HG02943 (cell line): ENCODE measurements at regions not wholly inside any gene's neighbourhood (a gene's known extent, or its start where the extent isn't known, plus 50 kb on each side); places are given as distances from the start of the nearest gene placed in this dataset.

Experiments used
- ATAC-seq: cut with Tn5 transposase; IDR thresholded peaks from one replicate; pipeline ENCODE4 v1.9.1; 2021; ENCODE audit warnings: mild to moderate bottlenecking, low read depth, moderate library complexity; ENCODE audit not compliant: unreplicated experiment

DNA sequence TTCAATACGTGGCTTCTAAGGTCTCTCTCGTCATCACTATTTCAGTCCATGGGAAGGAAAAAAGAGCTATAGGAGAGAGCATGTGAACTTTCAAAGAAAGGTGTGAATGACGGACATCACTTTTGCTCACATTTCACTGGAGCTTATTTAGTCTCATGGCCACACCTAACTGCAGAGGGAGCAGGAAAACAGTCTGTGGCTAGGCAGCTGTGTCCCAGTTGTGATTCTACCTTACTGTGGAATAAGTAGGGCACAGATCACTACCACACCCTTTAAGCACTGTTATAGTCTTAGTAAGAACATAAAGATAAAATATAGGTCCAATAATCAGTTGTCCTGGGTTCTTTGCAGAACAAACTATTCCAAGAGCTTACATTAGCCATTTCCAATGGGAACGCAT lies 192.9 kb downstream of the NRIP1 start:
- ATAC-seq: no peak

DNA sequence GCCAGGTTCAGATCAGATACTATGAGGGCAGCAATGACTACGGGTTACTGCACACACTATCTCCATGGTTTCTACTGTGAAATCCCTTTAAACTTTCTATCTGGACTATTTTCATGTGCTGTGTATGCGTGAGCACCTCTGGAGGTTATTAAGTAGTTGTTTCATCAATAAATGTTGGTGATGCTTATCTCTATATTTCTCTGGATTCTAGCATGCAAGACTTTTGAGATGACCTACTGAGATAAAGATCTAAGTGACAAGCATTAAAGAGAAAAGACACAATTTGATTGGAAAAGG lies 194.0 kb downstream of the NRIP1 start:
- peak; percentile 12 for ATAC-seq

DNA sequence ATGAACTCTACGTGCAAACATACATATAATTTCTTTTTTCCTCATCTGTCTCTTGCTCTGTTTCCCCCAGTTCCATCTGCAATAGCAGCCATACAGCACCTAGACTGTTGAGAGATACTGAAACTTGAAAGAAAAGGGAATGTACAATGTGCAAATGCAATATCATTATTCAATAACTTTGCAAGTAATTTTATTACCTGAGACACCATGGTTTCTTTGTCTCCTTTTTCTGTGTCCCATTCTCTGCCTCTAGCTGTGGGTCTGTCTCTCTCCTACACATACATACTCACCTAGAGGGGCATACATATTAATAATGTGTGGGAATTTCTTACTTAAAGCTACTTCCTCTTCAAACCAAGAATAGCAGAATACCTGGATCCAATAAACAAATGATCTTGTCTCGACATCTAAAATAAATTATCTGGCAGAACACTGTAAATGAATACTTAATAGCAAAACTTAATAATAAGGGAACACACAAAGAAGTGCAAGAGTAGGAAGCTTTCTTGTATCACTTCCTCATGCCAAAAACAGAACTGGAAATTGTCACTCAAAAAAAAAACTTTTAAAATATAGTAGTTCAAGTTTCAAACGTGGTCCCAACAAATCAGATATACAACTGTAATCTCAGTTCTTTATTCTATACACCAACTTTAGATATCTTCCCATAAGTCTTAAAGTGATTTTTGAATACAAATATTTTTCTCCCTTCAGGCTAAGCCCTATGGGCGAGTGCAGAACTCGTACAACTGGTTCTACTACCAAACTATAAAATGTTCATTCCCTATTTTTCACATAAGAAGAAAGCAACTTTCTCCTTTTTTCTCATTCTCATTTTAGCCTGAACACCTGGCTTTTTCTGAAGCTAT lies 194.6 kb downstream of the NRIP1 start:
- ATAC-seq: peak; percentile 51

DNA sequence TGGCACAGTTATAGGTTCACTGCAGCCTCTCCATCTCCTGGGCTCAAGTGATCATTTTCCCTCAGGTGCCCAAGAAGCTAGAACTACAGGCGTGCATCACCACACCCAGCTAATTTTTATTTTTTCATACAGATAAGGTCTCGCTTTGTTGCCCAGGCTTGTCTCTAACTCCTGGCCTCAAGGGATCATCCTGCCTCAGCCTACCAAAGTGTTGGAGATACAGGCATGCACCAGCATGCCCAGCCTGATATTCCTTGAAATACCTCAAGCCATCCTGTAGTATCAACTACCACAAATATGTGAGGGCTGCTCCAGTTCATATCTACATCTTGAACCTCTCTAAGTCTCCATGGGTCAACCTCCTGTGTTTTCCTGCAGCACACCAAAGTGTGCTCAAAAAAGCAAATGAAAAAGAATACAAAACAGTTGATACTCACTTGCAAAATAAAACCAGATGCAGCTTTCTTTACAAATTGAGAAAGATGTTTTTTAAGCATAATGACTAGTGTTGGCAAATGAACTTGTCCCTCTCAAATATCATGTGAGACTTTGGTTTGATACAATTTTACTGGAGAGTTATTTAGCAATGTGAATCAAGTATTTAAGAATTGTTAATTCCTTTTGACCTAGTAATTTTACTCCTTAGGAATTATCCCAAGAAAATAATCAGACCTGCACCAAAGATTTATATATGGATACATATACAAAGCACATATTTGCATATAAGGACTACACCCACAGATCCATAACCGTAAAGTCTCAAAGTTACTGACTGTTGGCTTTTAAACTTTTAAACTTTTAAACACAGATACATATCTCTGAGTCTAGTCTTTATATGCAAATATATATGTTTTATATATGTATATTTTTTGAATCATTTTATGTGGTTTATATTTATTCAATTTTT lies 197.7 kb downstream of the NRIP1 start:
- ATAC-seq: no peak

DNA sequence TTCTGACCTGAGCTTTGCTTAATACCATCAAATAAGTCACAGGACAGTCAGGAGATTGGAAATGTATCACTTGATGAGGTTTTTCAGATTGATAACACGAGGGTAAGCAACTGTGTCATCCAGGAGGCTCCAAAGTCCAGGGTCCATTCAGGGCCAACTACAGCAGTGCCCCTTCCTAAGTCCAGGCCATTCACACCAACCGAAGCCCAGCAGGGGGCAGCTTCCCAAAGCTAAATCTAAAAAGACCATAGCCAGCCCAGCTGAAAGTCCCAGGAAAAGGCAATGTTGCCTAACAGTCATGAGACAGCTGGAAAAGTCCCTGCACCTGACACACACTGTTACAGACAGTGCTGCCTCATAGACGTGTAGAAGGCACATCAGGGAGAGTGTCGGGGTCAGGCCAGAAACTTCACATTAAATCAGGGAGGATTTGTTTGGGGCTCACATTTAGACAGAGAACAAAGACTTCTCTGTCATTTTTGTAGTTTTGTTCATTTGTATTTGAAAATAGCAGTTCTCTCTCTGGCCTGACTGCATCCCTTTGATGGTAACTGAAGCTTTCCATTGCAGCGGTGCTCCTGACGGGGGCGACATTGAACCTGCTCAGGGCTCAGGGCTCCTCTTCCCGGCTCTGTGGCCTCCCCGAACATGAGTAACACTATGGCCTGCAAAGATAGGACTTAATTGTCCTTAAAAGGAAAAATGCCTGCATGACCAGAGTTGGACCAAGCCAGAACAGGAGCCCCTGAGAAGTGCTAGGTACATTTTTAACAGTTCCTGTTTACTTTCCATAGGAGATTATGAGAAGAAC lies 200.4 kb downstream of the NRIP1 start:
- ATAC-seq: no peak

DNA sequence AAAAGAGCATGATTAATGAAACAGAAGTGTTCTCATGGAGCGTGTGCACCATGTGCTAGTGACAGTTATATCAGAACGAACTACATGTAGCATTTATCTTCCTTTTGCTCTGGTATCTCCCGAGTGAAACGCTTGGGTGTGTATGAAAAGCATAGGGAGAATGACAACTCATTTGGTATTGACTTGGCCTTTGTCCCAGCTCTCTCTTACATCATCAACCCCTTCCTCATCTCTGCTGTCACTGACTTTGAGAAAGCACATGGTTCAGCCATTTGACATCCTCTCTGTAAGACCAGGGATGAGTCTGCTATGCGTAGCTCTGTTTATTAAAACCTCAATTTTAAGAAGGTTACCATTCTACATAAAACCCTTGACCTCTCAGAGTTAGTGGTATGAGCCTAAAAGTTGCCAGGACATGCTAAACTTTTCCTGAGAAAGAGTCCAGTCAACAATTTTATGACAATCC lies 201.0 kb downstream of the NRIP1 start:
- no peak for ATAC-seq

DNA sequence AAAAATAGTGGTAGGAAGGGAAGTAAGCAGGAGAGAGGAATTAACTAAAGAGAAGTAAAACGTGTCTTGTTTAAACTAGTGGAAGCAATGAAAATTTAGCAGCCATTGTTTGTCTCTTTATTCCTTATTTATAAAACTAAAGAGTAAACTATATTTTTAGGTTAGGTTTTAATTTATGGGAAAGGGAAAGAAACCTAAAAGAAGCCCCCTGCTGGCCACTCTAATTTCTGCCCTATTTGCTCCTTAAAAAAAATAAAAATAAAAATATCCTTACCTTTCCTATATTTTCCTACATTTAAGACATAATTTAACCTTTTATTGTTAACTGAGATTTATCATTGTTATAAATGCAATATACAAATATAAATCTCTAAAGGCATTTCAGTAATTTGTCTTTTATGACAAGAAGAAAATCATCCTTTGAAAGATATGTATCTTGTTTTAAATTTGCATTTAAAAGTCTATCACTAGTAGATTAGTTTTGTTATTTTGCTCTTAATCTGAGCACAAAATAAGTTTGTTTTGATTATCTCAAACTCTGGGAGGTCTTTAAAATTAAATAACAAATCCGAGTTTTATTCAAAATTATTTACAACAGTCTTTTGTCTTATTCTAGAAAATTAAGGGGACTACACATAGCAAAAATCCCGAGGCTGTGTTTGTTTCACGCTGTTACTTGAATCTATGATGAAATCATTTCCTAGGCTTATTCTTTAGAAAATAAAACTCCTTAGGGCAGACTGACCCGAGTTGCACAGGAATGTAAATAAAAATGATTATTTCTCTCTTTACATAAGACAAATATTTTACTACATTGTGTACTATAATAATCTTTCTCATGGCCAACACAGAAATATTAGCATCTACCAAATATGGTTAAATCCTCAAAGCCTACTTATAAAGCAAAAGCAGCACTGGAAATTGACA lies 201.7 kb downstream of the NRIP1 start:
- ATAC-seq: no peak

DNA sequence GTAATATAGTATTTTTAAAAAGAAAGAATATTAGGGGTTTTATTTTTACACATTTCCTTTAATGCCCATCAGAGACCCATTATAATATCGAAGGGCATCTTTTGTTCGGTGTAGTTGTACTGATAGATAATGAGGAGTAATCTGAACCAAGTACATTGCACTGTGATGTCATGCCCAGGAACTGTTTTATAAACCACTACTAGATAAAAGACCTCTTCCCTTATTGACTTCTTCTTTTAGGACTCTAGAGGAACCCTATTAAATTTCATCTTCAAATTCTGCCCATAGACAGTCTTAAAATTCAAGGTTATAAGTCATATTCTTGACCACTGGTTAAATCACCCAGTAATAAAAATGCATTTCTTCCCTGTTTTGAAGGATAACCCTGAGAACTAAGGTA lies 206.5 kb downstream of the NRIP1 start:
- ATAC-seq: no peak

DNA sequence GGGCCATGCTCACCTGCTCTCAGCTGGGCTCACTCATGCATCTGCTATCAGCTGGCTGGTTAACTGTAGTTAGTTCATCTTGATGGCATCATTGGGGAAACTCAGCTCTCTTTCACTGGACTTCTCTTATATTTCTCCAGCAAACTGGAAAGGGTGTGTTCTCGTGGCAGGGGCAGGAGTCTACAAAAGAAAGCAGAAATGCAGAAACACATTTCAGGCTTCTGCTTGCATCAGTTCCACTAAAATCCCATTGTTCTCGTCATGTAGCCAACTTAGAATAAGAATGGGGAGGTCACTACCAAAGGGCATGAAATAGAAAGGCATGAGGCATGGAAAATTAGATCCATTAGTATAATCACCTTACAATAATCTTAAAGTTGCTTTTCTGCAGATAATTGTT lies 207.3 kb downstream of the NRIP1 start:
- no peak for ATAC-seq

DNA sequence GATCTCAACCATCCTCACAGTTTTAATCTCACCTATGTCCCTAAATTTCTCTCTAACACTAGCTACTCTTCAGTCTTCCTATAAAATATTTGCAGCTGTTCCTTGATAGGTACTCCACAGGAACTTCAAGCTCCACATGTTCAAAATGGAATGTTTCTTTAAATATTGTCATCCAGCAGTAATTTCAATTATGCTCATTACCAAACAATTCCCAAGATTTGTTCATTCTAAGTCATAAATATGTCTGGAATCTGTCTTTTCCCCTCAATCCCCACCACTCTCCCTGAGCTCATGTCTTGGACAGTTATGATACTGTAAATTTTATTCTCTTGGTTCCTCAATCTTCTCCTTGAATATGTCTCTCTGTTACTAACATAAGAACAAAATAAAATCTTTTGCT lies 214.4 kb downstream of the NRIP1 start:
- no peak for ATAC-seq

DNA sequence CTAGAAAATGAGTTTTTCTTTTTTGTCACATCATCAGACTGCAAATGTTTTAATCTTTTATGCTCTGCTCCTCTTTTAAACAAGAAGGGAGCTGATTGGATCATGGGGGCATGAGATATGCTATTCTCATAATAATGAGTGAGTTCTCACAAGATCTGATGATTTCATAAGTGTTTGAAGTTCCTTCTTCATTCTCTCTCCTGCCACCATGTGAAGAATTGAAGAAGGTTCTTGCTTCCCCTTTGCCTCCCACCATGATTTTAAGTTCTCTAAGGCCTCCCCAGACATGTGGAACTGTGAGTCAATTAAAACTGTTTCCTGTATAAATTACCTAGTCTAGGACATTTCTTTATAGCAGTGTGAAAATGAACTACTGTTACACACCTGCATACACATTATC lies 218.2 kb downstream of the NRIP1 start:
- ATAC-seq: no peak

DNA sequence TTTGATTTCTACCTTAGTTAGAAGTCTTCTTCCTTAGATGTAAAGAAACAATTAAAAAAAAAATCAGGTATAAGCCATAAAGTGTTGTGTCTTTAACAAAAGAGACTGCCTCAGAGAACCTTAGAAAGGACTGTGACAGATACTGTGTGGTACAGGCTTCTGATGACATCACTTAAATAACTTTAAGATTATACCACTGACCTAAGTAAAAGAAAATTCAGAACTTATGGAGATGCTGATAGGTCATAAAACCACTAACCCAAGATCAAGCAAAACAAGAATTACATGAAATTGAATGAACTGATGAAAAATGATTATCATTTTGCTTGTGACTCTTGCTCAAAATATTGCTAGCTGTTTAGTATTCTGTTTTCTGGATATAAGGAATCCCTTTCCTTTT lies 220.8 kb downstream of the NRIP1 start:
- no peak for ATAC-seq

DNA sequence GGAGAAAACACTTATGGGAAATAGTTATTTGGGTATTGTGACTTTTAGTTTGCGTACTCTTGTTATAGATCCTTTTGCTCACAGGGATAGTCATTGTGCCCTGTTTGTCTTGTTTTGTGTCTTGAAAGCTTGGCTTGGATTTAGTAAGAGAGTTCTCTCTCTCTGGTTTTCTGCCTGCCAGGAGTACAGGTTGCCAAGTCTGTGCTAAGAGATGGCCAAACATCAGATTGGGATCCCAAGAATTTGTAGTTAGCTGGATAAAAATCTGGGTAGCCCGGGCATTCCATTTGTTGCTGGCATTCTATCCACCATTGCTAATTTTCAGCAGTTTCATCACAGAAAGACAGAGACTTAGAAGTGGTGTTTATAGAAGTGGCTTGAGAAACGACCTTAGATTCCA lies 222.2 kb downstream of the NRIP1 start:
- ATAC-seq: no peak

DNA sequence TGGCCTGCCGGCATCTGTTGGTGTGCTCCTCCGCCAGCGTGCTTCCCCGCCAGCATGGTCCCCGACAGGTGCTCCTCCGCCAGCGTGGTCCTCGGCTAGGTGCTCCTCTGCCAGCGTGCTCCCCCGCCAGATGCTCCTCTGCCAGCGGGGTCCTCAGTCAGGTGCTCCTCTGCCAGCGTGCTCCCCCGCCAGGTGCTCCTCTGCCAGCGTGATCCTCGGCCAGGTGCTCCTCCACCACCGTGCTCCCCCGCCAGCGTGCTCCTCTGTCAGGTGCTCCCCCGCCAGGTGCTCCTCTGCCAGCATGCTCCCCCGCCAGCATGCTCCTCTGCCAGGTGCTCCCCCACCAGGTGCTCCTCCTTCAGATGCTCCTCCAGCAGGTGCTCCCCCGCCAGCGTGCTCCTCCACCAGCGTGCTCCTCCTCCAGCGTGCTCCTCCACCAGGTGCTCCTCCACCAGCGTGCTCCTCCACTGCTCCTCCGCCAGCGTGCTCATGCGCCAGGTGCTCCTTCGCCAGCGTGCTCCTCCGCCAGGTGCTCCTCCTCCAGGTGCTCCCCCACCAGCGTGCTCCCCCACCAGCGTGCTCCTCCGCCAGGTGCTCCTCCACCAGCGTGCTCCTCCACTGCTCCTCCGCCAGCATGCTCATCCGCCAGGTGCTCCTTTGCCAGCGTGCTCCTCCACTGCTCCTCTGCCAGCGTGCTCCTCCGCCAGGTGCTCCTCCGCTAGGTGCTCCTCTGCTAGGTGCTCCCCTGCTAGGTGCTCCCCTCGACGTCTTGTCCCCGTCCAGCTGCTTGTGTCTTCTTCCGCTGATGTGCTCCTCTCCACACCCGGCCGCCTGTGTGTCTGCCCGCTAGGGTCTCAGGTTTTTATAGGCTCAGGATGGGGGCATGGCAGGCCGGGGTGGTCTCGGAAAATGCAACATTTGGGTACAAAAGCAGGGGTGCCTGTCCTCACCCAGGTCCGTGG lies 223.0 kb downstream of the NRIP1 start:
- no peak for ATAC-seq

DNA sequence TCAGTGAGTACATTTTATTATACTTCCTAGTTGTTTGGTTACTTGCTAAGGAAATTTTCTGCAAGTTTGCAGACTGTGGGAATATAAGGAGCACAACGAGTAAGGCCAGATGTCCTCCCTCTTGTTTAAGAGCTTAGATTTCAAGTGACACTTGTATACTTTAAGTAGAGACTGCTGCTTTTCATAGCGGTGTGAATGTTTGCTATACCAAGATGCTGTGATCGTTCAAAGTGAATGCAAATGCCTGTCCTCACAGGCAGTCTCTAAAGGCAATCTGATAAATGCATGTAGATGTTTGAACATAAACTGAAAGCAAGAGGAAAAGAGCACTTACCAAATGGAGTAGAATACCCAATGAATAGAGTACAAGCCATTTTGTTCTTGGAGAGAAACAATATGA lies 226.4 kb downstream of the NRIP1 start:
- no peak for ATAC-seq

DNA sequence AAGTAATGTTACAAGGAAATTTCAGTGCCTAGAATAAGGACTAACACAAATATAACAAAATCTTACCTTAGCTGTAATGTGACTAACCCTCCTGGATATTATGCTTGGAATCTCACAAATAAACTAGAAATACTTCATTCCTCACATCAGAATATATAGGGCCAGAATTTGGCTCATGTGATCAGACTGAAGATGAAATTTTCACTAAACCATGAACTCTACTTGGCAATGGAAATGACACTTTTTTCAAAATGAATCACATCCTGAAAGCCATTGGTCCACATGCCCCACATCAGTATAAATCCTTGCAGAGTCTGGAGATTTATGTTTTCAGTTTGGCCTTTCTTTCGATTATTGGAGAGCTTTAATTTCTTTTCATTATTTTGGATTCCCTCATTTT lies 227.8 kb downstream of the NRIP1 start:
- ATAC-seq: no peak

DNA sequence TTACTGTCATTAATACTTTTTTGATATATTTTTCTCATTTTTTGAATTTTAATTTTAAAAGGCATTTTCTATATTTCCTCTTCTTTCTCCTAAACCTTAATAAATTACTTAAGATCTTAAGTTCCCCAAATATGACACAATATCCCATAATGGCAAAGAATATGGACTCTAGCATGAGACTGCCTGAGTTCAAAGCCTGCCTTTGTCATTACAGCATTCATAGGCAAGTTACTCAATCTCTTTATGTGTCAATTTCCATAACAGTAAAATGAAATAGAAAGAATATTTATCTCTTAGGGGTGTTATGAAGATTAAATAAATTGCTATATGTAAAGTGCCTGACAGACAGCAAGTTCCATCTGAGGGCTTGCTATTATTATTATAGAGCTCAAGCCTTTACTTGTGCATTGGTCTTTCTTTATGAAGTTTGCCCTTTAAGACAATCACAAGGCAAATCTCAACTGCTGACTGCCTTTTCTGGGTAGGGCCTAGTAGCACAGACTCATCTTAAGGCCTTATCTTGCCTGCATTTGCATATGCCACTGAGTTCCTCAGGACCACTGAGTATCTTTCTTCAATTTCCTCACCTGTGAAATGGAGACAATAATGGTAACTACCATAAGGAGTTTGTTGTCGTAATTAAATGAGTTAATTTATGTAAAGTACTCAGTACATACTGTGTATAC lies 231.0 kb downstream of the NRIP1 start:
- ATAC-seq: no peak

DNA sequence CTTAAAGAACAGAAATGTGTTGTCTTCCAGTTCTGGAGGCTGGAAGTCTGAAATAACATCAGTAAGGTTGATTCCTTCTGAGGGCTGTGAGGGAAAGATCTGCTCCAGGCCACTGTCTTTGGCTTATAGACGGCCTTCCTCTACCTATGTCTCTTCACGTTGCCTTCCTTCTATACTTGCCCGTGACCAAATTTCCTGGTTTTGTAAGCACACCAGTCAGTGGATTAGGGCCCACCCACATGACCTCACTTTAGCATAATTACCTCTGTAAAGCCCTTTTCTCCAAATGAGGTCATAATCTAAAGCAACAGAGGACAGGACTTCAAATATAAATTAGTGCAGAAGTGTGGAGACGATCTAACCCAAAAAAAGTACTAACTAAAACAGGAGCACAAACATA lies 231.6 kb downstream of the NRIP1 start:
- ATAC-seq: no peak
